ENCODE measurements at regions not wholly inside any gene's neighbourhood (a gene's known extent, or its start where the extent isn't known, plus 50 kb on each side); places are given as distances from the start of the nearest gene placed in this dataset.
A peak's percentile ranks its signal among the peaks of the same experiment; 100 is the strongest.
"Not testable (repeated sequence)": the region's sequence is repeated elsewhere in the genome, so short reads cannot be mapped to it uniquely, and the experiment has no call there.

GRCh38 chr6:118367314-118367713 lies 180.8 kb upstream of the PLN start:
- no peak for DNase-seq

- no peak for DNase-seq
These were observed 177.4 kb upstream of the PLN start for GRCh38 chr6:118370722-118371121.

- DNase-seq: no peak
These were observed 176.1 kb upstream of the PLN start for GRCh38 chr6:118371955-118372354.

- DNase-seq: peak in 1 of 2 experiments; percentile 81
These were observed 175.7 kb upstream of the PLN start for GRCh38 chr6:118372413-118372812.

GRCh38 chr6:118377711-118378414 lies 170.2 kb upstream of the PLN start:
- DNase-seq: peak; percentile 88 to 97

- DNase-seq: not testable (repeated sequence)
These were observed 167.5 kb upstream of the PLN start for GRCh38 chr6:118380620-118381019.

- peak in 1 of 2 experiments; percentile 35 for DNase-seq
These were observed 166.0 kb upstream of the PLN start for GRCh38 chr6:118382126-118382525.

- no peak for DNase-seq
These were observed 164.2 kb upstream of the PLN start for GRCh38 chr6:118383924-118384323.

- DNase-seq: no peak
These were observed 161.1 kb upstream of the PLN start for GRCh38 chr6:118386975-118387374.

- no peak for DNase-seq
These were observed 160.0 kb upstream of the PLN start for GRCh38 chr6:118387921-118388701.

- no peak for DNase-seq
These were observed 157.0 kb upstream of the PLN start for GRCh38 chr6:118391086-118391485.

- no peak for DNase-seq
These were observed 154.0 kb upstream of the PLN start for GRCh38 chr6:118394106-118394505.

GRCh38 chr6:118396969-118397368 lies 151.1 kb upstream of the PLN start:
- no peak for DNase-seq

- no peak for DNase-seq
These were observed 150.2 kb upstream of the PLN start for GRCh38 chr6:118397671-118398465.

- no peak for DNase-seq
These were observed 148.0 kb upstream of the PLN start for GRCh38 chr6:118400098-118400497.

GRCh38 chr6:118400582-118400981 lies 147.5 kb upstream of the PLN start:
- DNase-seq: no peak

GRCh38 chr6:118401325-118401975 lies 146.6 kb upstream of the PLN start:
- no peak for DNase-seq

GRCh38 chr6:118403036-118403435 lies 145.1 kb upstream of the PLN start:
- DNase-seq: no peak

GRCh38 chr6:118408863-118409262 lies 139.2 kb upstream of the PLN start:
- DNase-seq: no peak

- DNase-seq: no peak
These were observed 138.1 kb upstream of the PLN start for GRCh38 chr6:118410001-118410400.

All from NCI-H2081 (cell line).